HG03039 (cell line): ENCODE measurements at regions not wholly inside any gene's neighbourhood (a gene's known extent, or its start where the extent isn't known, plus 50 kb on each side); places are given as distances from the start of the nearest gene placed in this dataset.

ENCODE experiments used
- ATAC-seq: cut with Tn5 transposase; IDR thresholded peaks from one replicate; pipeline ENCODE4 v1.9.1; 2021; ENCODE audit warnings: mild to moderate bottlenecking, moderate library complexity; ENCODE audit not compliant: unreplicated experiment

DNA sequence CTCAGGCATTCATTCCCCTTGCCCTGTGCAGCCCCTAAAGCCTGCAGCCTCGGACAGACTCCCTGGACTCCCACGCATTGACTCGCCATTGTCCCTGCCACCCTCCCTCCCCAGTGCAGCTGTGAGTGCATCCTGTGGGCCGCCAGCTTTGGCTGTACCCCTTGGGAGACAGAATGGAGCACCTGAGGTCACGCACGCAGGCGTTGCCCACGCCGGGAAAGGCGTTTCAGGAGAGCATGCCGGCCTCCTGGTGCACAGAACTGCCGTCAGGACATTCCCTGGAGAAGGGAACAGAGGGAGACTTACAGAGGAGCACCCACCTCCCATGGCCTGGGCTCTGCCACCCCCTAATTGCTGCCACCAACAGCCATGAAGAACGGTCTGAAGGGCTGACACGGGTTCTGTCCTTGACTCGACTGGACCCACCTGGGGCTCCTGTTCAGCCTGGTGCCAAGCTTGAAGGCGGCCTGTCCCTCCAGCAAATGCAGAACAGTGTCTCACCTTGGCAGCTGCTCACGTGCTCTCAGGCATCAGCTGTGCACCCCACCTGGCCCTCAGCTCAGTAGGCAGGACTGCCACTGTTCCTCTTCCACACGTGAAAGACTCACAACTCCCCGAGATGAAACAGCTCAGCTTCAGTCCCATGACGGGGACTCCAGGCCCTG is 503.8 kb downstream of the BRD1 start:
- no peak for ATAC-seq

DNA sequence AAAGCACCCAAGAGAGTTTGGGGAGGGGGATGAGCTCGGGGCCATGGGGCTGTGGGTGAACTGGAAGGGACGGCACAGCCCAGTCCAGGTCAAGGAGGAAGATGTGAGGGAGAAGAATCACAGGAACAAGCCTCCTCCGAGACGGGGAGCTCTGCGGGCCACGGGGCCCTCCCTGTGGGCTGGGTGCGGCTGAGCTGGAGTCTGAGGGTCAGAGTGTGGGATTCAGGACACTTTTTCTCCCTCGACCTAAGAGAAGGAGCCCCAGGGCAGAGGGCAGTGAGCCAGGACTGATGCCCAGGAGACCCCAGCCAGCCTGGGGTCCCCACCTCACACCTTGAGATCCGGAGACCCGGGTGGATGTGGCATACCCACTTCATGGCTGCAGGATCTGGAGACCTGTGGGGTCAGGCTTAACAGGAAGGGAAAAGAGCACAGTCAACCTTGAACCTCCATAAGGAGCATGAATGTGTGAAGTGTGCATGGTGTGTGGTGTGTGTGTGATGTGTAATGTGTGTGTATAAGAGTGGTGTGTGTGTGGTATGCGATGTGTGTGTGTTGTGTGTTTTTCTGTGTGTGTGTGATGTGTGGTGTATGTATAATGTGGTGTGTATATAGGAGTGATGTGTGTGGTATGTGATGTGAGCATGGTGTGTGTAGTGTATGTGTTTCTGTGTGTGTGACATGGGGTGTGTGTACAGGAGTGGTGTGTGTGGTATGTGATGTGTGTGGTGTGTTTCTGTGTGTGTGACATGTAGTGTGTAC is 504.6 kb downstream of the BRD1 start:
- ATAC-seq, result no peak

DNA sequence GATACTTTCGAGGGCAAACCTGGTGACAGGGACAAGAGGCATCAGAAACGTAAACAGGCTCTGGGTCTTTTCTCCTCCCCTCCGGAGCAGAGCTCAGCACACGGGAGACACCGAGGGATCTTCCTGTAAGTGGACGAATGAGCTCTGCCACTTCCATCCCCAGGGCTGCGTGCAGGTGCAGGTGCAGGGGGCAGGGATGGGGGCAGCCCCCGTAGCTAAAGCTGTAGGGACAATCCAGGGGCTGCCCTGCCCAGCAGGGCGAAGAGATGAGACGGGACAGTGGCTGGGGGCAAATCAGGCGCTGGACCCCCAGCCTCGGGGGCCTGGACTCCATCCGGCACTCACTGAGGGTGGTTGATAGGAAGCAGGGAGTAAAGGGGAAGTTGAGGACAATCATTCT is 505.4 kb downstream of the BRD1 start:
- ATAC-seq, result no peak

DNA sequence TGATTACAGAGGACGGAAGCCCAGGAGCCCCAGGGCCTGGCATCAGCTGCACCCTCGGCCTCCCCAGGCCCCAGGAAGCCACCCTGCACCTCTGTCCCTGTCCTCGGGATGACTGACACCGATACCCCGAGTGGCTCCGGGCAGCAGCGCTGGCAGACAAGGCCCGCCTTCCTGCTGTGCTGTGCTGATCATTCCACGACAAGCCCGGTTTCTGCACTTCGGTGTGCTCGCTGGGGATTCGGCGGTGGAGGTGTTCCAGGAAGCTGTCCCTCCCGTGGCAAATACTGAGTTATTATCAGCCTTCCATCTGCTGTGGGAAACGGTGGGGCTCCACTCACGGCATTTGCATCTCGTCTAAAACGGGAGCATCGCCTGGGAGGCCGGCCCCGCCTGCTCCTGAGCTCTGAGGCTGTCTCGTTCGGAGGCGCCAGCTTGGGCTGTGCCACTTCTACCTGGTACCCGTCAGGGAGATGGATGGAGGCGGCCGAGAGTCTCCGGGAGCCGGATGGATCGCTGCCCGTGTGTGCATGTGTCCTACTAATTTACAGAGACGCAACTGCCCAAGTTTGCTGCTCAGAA is 506.1 kb downstream of the BRD1 start:
- ATAC-seq, result no peak

DNA sequence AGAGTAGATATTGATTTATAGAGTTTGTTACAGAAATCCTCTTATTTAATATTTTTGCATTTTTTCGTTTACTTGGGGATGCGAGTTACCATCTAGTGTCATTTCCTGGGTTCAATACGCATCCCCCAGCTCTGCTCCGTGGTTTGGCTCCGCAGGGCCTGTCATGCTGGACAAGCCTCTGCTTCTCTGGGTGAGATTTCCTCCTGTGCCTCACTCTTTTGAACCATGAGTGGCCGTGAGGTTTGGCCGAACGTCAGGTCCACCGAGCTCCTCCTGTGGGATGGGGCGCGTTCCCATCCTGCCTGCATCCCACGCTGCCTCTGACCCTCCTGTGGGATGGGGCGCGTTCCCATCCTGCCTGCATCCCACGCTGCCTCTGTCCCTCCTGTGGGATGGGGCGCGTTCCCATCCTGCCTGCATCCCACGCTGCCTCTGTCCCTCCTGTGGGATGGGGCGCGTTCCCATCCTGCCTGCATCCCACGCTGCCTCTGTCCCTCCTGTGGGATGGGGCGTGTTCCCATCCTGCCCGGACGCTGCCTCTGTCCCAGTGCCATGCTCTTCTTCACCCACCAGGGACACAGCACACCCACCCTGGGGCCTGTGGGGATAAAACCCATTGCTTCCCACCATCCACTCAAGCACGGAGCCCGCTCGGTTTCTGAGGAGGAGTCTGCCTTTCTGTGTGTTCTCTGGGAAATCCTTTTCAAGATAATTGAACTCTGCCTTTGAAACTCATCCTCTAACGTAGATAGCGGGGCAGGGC is 506.8 kb downstream of the BRD1 start:
- no peak for ATAC-seq

DNA sequence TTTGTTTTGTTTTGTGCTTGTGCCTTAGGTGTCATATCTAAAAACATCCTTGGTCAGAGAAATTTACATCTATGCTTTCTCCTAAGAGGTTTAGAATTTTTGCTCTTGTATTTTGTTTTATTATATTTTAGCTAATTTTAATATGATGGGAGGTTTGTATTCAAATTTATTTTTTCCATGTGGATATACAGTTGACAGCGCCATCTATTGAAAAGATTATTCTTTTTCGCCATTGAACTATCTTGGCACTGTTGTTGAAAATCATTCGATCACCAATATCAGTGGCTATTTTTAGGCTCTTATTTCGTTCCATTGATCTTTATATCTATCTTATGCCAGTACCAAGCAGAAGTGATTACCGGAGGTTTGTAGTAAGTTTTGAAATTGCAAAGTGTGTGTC is 510.3 kb downstream of the BRD1 start:
- ATAC-seq, result no peak

DNA sequence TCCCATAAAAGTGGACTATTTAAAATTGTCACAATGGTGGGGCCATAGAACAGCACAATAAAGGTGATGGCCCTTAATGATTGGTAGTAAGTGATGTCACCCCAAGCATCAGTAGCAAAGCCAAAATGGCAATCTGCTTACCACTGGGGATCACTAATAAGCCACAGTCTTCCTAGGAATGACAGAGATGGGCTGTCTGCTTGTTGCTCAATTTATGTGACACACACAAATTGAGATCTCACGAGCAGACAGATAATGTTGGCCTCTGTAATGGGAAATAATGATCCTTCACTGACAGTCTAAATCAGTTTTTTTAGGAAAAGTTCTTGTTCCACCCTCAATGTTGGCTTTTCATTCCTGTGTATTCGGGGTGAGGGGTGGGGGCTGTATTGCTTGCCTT is 515.1 kb downstream of the BRD1 start:
- no peak for ATAC-seq

DNA sequence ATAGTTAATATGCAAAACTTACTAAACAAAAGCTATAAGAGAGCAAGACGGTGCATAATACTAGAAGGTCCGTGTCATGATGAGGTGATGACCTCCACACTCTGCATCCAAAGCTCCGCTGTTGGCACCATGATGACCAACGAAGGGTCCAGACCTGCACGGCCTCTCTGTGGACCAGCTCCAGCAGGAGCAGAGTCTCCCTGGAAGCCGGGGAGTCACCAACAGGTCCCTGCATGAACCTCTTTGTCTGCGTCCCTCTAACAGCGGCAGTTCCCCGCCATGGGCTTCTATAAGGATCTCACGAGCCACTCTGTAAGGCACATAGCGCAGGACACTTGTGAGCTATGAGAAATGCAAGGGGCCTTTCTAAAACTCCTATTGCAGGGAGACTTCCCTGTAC is 517.3 kb downstream of the BRD1 start:
- no peak for ATAC-seq

DNA sequence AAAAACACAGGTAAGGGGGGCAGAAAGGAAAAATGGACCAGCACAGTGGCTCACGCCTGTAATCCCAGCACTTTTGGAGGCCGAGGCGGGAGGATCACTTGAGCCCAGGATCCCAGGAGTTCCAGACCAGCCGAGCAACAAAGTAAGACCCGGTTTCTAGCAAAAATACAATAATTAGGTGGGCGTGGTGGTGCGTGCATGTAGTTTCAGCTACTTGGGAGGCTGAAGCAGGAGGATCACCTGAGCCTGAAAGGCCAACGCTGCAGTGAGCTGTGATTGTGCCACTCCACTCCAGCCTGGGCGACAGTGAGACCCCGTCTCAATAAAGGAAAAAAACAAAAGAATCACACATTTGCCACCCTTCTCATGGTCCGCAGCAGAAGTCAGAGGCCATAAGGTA is 519.4 kb downstream of the BRD1 start:
- no peak for ATAC-seq

DNA sequence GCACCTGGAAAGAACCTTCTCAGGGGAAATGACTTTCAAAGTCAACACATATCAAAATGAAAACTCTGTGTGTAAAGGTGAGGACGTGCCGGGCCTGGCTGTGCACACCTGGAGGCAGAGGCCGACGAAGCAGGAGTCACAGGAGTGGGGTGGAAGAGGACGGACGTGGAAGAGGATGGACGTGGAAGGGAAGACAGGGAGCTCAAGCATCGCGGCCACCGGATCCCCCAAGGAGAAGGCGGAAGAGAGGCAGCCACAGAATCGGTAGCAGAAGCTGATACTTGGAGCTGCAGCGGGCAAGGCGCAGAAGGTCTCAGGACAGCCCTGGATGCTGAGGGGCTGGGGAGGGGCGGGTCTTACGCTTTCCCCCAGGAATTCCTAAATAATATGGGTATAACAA is 519.8 kb downstream of the BRD1 start:
- ATAC-seq, result no peak

DNA sequence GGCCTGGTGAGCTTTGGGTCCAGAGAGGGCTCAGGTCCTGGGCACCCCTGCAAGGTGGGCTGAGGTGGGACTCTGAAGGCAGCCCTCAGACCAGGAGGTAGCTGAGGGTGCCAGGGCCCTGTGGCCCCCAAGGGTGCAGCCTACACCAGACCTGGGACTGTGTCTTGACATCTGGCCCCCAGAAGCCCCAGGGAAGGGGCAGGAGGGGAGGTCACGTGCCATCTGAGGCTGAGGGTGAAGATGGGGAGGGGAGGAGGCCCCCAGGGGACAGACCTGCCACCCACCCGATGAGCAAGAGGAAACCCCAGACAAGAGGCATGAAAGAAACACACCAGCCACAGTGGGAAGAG is 520.2 kb downstream of the BRD1 start:
- no peak for ATAC-seq

DNA sequence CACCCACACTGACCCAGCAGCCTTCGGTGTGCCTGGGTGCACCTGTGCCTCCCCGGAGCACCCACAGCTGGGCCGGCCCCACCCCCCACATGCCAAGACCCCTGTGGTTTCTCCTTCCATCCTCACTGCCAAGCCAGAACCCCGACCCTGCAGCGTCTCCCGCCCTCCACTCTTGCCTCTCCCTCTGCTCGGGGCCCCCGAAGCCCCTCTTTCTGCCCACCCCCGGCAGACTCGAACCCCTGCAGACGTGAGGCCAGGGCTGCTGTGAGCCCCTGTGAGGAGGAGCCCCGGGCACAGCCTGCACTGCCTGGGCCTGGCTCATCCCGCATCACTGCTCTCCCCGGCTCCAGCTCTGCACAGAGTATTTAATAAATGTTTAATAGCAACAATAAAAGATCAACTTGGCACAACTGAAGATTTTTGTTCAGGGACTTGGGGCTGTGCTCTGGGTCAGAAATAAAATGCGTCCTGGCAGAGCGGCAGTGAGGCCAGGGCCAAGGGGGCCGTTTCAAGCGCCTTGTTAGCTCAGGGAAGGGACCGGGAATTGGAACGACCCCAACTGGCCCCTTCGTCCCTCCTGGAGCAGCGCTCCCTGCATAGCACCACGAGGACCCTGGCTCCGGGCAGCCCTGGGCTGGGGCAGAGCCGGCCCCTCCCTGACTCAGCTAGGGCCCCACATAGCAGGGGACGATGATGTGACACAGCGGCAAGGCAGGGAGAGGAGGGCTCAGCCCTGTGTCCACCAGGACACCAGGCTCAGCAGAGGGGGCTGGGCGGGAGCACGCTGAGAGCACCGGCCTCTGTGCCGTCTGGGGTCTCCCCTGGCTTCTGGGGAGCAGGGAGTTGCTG is 520.8 kb downstream of the BRD1 start:
- no peak for ATAC-seq

DNA sequence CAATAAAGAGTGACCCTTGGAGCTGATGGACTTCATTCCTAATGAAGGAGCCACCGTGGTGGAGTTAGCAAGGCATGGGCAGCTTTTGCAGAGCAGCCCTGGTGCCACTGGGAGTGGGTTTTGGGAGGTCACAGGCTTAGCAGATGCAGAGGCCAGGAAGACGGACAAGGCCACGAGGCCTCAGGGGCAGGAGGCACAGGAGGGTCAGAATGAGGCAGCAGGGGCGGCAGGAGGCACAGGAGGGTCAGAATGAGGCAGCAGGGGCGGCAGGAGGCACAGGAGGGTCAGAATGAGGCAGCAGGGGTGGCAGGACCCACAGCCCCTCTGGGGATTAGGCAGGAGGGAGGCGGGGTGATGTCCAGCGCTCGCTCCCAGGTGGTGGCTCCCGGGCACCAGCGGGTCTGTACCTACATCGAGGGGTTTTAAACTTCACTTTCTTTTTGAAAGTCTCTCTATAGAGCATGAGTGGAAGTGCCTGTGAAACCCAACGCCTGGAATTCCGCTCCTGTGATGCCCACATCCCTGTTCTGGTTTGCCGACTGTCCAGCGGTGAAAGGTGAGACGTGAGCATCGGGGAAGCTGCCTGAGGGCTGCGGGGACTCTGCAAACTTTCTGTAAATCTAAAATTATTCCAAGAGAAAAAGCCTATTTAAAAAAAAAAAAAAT is 521.6 kb downstream of the BRD1 start:
- ATAC-seq, result no peak

DNA sequence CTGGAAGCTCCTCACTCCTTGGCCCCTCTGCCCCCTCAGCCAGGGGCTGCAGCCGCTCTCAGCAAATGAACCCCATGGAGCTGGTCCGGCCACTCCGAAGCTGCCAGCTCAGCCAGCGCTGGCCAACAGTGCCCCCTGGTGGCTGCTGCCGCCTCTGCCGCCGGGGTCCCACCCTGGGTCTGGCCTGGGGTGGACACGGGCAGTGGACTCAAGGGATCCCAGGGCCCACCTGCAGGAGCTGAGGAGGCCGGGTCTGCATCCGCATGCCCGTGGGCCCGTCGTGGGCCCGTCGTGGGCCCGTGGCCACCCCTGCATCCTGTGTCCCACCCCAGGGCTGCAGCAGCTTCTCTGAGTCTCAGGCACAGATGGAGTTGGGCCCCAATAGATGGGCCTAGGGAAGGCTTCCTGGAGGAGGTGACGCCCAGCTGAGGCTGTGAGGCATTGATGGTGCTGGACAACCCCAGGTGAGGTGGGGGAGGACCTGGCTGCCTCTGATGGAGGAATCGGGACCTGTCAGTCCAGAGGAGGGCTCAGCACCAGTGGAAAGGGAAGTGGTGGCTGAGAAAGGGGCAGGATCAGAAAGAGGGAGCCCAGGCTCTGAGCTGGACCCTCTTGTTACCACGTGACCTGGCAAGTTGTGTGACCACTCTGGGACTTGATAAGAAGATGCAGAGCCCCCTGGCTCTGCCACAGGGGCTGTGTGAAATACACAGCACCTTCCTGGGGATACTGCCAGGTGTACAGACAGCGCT is 522.3 kb downstream of the BRD1 start:
- no peak for ATAC-seq

DNA sequence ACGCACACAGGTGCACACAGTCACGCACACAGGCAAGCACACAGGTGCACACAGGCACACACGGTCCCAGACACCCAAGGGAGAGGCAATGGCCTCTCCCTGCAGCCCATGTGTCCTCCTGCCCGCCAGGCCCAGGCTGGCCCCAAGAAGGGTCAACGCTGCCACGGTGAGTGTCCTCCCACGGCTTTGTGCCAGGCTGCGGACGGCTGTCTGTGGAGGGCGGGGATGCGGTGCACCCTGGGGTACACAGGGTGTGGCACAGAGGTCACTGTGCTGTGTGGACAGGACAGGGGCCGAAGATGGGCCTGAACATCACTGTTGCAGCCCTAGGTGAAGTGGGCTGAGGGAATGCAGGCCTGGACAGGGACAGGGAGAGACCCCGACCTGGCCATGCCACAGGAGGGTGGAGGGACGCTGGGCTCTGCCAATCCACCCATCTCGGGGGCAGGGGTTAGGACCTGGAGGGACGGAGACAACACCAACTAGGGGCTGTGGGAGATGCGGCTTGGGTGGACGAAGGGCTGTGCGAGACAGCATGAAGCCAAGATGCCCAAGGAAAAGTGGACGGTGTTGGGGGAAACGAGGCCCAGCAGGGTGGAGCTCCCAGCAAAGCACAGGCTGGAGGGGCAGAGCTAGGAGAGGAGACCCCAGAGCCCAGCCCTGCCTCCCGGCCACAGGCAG is 523.8 kb downstream of the BRD1 start:
- no peak for ATAC-seq

DNA sequence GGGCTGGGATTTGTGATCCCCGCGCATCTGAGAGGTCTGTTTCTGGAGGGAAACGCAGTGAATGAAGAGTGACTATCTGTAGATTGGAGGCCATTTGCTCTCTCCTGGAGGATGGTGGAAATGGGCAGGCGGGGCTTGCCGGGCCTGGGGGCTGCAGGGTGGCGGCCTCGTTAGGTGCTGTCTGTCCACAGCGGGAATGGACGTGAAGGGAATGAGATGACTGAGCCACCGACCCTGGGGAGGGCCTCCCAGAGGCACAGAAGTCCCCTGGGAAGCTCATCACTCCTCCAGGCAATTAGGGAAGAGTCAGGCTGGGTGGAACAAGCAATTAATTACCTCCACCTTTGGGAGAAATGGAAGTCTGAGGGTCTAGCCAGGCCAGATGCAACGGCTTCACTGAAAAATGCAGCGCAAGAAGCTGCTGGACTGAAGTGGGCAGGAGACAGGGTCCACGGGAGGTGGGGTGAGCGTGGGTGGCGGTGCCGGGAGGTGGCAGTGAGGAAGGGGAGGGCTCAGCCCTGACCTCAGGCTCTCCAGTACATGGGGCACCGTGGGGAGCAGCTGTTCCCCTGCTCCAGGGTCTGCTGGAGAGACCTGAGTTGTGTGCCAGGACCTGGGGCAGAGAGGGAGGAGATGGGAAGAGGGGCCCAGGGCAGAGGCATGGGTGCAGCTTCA is 524.5 kb downstream of the BRD1 start:
- ATAC-seq, result no peak

DNA sequence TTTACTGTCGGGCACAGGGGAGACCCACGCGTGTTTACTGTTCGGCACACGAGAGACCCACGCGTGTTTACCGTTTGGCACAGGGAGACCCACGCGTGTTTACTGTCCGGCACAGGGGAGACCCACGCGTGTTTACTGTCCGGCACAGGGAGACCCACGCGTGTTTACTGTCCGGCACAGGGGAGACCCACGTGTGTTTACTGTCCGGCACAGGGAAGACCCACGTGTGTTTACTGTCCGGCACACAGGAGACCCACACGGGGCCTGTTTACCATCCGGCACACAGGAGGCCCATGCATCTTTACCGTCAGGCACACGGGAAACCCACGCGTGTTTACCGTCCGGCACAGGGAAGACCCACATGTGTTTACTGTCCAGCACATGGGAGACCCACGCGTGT is 525.1 kb downstream of the BRD1 start:
- no peak for ATAC-seq

DNA sequence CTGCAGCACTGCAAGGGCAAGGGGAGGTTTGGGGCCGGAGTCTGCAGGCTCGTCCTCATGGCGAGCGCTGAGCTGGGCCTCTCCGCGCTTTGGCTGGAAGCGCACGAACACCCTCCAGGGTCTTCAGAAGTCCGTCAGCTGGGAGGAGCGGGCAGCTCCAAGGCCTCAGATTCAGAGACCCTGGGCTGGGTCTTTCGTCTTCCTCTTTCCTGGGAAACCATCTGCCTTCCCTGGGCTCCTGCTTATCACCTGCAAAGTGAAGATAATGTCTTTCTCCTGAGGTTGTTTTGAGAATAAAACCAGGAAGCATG is 525.6 kb downstream of the BRD1 start:
- ATAC-seq, result no peak
